CD1c-positive myeloid dendritic cell (primary cell): ENCODE measurements at regions not wholly inside any gene's neighbourhood (a gene's known extent, or its start where the extent isn't known, plus 50 kb on each side); places are given as distances from the start of the nearest gene placed in this dataset.

Source experiments
- DNase-seq: peaks from one replicate; pipeline ENCODE4 v3.0.0-alpha.2; 2016; ENCODE audit errors: extremely low spot score

DNA sequence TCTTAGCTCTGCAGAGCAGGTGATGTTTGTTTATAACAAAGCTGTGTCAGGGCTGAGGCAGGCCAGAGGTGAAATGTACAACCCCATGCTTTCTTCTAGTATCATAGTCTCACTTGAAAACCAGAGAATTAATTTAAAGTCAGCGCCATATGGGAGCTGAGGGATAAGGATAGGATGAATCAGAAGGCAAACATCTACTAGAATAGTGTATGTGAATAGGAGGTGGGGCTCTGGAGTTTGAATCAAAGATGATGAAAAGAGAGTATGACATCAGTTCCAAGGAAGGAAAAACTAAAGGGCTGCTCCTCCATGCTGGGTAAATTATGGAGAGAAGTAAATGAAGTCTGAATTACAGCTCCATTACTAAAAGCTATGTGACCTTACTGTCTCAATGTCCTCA, 441.5 kb downstream of the RASEF start:
- DNase-seq, result no peak

DNA sequence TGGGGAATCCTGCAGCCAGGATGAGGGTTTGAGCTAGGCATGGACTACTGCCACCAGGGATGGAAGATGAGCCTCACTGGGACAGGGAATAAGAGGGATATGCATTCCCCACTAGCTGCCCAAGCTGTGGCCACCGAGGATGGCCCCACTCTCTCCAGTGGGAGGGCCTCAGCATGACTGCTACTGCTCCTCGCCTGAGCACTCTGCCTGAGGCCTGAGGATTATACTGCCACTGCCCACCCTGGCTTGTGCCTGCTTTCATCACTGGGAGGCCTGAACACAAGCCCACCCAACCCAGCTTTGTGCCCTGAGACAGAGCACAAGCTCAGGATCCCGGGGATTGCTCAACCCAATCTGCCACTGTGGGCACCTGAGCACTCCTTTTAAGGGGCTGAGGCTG, 425.6 kb downstream of the RASEF start:
- no peak for DNase-seq

DNA sequence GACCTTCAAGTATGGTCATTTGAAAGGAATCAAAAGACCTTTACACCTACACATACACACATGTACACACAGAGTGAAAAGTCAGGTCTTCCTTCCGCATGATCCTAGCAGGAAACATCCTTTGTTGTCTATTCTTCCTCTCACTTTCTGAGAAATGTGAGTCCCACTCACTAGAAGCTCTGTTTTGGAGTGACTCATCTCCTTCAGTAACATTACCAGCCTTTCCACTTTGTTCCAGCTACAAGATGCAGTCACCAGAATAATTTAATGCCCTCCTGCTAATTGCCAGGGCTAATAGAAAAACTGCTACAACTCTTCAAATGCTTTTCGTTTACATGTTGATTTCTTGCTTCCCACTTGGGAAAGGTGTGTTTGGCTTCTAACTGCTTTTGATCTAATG, 417.3 kb downstream of the RASEF start:
- DNase-seq, result no peak

DNA sequence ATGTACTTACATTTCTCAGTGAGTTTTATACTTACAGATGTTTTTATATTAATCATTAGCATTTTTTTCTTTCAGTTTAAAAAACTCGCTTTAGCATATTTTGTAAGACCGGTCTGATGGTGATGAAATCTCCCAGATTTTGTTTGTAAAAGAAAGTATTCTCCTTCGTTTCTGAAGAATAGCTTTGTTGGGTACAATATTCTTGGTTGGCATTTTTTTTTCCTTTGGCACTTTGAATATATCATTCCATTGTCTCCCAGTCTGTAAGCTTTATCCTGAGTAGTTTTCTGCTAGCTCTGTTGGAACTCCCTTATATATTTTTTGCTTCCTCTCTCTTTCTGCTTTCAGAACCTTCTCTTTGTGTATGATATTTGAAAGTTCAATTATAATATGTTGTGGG, 412.6 kb downstream of the RASEF start:
- DNase-seq, result no peak

DNA sequence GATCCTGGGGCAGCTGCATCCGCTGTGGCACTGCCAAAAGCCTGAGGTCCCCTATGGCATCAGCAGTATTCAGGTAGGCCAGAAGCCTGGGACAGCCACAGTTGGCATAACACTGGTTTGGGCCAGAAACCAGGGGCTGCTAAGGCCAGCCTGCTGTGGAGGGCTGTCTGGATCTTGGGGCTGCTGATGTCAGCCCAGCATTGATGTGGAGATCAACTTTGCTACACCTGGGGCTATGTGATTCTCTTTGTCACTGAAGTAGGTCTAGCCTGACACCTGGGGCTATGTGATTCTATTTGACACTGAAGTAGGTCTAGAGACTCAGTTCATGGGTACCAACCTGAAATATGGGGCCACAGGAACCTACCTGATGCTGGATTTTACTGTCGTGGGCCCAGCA, 411.5 kb downstream of the RASEF start:
- DNase-seq, result no peak

- no peak for DNase-seq
Measured at GRCh38 chr9:82665324-82665723, 397.6 kb downstream of the RASEF start.

DNA sequence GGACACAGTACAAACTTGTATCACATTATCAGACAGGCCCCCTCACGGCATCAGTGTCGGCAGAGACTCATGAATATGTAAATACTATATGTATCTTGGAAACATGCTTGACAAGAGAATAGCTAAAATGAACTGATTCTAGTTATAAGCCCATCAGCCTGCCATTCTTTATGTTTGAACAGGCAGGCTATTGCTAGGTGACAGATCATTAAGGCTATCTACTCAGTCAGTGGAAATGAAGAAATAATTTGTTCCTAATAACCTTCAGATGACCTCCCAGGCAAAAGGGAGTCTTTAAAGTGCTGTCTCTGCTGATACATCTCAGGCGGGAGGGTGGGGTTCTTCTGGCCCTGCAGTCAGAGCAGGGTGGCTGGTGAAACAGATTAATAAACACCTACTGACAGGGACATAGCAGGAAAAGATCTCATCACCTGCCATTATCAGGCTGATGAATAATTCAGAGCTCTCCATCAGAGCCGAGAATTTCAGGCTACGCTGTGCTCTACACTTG, 394.2 kb downstream of the RASEF start:
- DNase-seq, result no peak

- DNase-seq, result no peak
Measured at GRCh38 chr9:82670000-82670399, 392.9 kb downstream of the RASEF start.

GRCh38 chr9:82670726-82671125, 392.2 kb downstream of the RASEF start:
- DNase-seq, result no peak

DNA sequence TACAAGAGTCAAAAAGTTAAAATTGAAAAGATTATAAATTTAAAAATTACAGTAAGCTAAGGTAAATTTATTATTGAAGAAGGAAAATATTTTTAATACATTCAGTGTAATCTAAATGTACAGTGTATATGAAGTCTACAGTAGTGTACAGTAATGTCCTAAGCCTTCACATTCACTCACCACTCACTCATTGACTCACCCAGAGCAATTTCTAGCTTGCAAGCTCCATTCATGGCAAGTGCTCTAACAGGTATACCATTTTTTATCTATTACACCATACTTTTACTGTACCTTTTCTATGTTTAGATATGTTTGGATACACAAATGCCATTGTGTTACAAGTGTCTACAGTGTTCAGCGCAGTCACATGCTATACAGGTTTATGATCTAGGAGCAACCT, 389.7 kb downstream of the RASEF start:
- DNase-seq, result no peak

GRCh38 chr9:82673919-82674318, 389.0 kb downstream of the RASEF start:
- DNase-seq, result no peak

DNA sequence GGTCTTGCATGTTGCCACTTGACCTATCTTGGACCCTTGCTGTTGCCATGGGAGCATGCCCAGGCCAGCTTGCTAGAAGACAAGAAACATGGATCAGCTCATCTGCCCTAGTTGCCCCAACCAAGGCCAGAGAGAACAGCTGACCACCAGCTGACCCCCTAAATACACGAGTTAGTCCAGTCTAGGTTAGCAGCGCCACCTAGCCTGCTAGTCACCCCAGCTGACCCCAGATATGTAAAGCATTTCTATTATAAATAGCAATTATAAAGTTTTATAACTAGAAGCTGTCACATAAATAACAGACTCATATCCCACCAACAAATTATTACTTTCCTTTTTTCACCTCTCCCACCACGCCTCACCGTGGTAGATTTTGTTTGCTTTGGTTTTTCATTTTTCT, 387.8 kb downstream of the RASEF start:
- DNase-seq, result no peak

- DNase-seq, result no peak
Measured at GRCh38 chr9:82675605-82676004, 387.3 kb downstream of the RASEF start.

DNA sequence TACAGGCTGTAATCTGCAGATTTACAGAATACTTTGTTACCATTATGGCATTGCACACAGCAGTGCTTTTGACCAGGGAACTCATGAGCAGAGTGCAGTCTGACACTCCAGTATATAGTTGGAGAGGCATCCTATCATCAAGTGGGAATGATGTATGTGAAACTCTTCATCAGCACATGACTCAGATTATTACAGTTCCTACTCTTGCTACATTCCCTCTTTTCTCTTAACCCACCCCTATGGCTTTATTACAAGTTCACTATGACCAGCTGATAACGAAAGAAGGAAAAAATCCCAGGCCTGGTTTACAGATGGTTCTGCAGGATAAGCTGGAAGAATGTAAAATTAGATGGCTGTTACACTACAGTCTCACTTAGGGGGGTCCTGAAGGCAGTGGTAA, 385.9 kb downstream of the RASEF start:
- no peak for DNase-seq

- no peak for DNase-seq
Measured at GRCh38 chr9:82679472-82679871, 383.5 kb downstream of the RASEF start.

- DNase-seq, result no peak
Measured at GRCh38 chr9:82680179-82680935, 382.6 kb downstream of the RASEF start.

GRCh38 chr9:82681809-82682208, 381.1 kb downstream of the RASEF start:
- no peak for DNase-seq

GRCh38 chr9:82682431-82682830, 380.5 kb downstream of the RASEF start:
- DNase-seq, result no peak

DNA sequence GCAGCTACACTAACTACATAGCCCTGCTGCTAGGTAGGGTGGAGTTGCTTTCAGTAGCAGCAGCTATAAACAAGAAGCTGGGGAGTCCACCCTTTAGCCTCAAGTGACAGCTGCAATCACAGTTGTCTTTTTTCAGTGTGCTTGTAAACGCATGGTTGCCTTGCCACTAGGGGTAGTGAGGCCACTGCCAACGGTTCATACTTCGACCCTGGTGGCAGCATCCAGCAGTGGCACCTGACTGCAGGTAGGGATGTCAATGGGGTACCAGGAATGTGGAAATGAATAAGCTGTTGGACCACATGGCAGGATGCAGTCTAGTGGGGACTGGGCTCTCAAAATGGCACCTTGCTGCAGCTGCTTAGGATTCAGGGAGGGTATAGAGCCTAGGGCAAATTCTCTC, 367.2 kb downstream of the RASEF start:
- no peak for DNase-seq

DNA sequence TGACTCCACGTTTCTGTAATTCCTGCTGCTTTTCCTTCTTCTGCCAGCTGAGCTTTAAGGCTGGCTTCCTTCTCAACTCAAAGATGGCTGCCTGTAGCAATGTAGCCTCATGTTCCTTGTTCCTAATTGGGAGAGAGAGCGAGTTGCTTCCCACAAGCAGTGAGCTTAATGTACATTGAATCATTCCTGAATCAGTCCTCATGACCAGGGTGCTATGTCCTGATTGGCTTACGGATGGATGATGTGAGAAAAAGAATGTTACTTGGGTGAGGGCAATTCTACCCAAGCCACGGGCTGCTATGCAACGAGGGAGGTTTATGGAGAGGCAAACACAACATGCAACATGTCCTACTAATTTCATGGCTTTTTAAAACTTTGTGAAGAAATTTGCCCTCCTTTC, 356.2 kb downstream of the RASEF start:
- DNase-seq, result no peak

DNA sequence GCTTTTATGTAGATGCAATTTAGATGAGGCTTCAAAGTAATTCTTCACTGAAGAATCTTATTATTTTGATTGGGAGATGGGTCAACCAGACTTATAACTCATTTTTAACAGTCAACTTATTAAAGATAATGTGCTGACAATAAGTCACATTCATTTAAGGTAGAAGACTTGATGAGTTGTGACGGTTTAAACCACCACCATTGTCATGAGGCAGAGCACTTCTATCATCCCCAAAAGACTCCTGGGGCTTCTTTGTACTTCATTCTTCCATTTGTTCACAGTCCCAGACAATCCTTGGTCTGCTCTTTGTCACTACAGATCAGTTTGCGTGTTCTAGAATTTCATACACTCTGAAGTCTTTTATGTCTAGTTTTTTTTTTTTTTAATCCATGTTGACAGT, 346.1 kb downstream of the RASEF start:
- DNase-seq, result no peak

DNA sequence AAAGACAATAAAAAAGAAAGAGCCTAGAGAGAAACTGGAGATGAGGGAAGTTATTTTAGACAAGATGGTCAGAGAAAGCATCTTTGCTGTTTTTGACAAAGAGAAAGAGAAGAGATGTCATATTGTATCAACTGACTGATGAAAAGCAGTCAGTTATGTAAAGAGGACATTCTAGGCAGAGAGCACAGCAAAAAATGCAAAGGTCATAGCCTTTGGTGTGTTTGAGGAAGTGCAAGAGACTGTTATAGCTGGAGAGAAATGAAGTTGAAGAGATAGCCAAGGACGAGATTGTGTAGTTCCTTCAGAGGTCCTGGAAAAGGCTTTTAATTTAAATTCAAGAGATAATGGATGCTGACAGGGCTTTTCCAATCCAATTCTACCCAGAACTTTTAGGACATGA, 342.4 kb downstream of the RASEF start:
- no peak for DNase-seq

DNA sequence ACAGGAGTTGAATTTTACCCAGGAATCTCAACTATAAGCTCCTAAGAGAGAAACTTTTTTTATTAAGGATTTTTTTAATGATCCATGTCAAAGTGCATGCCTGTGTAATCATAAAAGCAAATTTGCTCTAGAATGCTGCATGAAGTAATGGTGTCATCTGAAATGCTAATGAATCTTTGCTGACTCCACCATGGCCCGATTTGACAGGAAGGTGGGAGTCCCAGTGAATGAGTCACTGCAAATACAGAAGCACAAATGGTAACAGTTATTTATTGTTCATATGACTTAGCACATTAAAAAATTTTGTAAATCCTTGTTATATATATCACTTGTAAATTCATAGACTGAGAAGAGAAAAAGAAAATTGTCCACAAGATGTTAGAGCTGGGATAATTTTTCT, 341.3 kb downstream of the RASEF start:
- DNase-seq, result peak; percentile 5

DNA sequence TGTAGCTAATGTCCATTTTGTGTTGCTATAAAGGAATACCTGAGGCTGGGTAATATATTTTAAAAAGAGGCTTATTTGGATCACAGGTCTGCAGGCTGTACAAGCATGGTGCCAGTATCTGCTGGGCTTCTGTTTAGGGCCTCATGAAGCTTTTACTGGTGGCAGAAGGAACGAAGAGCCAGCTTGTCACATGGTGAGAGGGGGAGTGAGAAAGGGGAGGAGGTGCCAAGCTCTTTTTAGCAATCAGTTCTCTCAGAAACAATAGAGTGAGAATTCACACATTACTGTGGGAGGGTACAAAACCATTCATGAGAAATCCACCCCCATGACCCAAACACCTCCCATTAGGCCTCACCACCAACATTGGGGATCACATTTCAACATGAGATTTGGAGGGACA, 340.9 kb downstream of the RASEF start:
- DNase-seq, result no peak
